Heart left ventricle (tissue), 16 donors: ENCODE measurements at regions not wholly inside any gene's neighbourhood (a gene's known extent, or its start where the extent isn't known, plus 50 kb on each side); places are given as distances from the start of the nearest gene placed in this dataset.

Source experiments
- ATAC-seq, 4 donors: fragments of 200-7000 bp; cut with Tn5 transposase; one replicate each; pipeline ENCODE4 v1.9.1; 2020 to 2022; ENCODE audit warnings: moderate library complexity in 4 of 4, mild to moderate bottlenecking in 3 of 4, moderate number of reproducible peaks in 1 of 4
- DNase-seq, 5 donors: peaks; one replicate each; pipeline ENCODE4 v3.0.0-alpha.2; 2020
- H3K27ac ChIP-seq, 12 donors: fragments of 200-600 bp; sonication (generic) in 4 of 12; one replicate each; pipeline versions ENCODE4 v1.5.0 to v1.8.0; 2016 to 2022; ENCODE audit warnings: mild to moderate bottlenecking in 2 of 12
- H3K27me3 ChIP-seq, 9 donors: fragments of 200-600 bp; sonication (generic) in 2 of 9; one replicate each; pipeline versions ENCODE4 v1.5.1 to v1.8.0; 2016 to 2022; ENCODE audit warnings: mild to moderate bottlenecking in 3 of 9
- H3K36me3 ChIP-seq, 9 donors: fragments of 200-600 bp; sonication (generic) in 2 of 9; one replicate each; pipeline versions ENCODE4 v1.5.0 to v1.8.0; 2018 to 2022; ENCODE audit warnings: mild to moderate bottlenecking in 2 of 9
- H3K4me1 ChIP-seq, 12 donors: fragments of 200-600 bp; sonication (generic) in 4 of 12; one replicate each; pipeline versions ENCODE4 v1.5.0 to v1.8.0; 2016 to 2022; ENCODE audit warnings: mild to moderate bottlenecking in 3 of 12
- H3K4me3 ChIP-seq, 12 donors: fragments of 200-600 bp; sonication (generic) in 4 of 12; one replicate each; pipeline versions ENCODE4 v1.5.0 to v1.8.0; 2017 to 2022; ENCODE audit warnings: mild to moderate bottlenecking in 9 of 12, moderate library complexity in 4 of 12
- H3K9me3 ChIP-seq, 12 donors: fragments of 200-600 bp; sonication (generic) in 4 of 12; one replicate each; pipeline versions ENCODE4 v1.5.0 to v1.8.0; 2016 to 2022; ENCODE audit warnings: mild to moderate bottlenecking in 1 of 12
- POLR2A ChIP-seq, 2 donors: fragments of 450-650 bp; IDR thresholded peaks; one replicate each; pipeline ENCODE4 v1.6.1; 2017; ENCODE audit warnings: antibody characterized with exemption in 2 of 2, mild to moderate bottlenecking in 2 of 2, moderate library complexity in 2 of 2
- WGBS, 4 donors: extraction: QIAGEN DNeasy Blood & Tissue Kit in 2 of 4; methylation state at CpG; one replicate each; pipeline versions ENCODE4 v1.1.5 to v1.1.7; 2013 to 2018; 5-methylcytosine and 5-hydroxymethylcytosine counted together
- intact Hi-C, 10 donors: fragments of 100-400 bp; cut with DNase I; formaldehyde crosslinking; loops; one replicate each; pipeline versions ENCODE4 v1.11.1 to v1.14.2; 2022
- TF ChIP-seq, protein P1 (sequence below), 12 donors: fragments of 200-600 bp; sonication (generic) in 4 of 12; IDR thresholded peaks; one replicate each; pipeline versions ENCODE4 v1.5.0 to v1.8.0; 2018 to 2022; ENCODE audit warnings: antibody characterized with exemption in 12 of 12, mild to moderate bottlenecking in 5 of 12
- donor health status: ischemic (EF 13 %, LVEDD 7.1; RV severe dilation, severe dysfunction).
- donor health status: healthy with polysubstance abuse.
- donor health status: DM: no; HTN: yes; CAD: no.
- donor health status: DM: no; HTN: no; CAD: no.
- donor health status: ischemic (EF 25% LVEDD 6.9; RV normal size, moderate dysfunction).
- donor health status: ischemic (EF 25% LVEDD 5.7; RV mildly dilated, moderate dysfunction).
- donor health status: healthy.
- donor health status: DM: yes; HTN: yes; CAD: no.
- donor health status: ischemic (EF 35%, LVEDD 5.7; RV mildly dilated, moderate dysfunction).
- donor health status: nonischemic (EF 11% LVEDD 7.7; RV severe dilation, severe dysfunction).
- donor health status: DM: yes; HTN: yes; CAD: no.
- donor health status: PGD.
- donor health status: ischemic (EF 29% LVEDD 5.4; RV normal size, mild dysfunction).
- donor health status: nonischemic (EF 23%, LVEDD 6.1; RV moderate dilation, normal function).

DNA sequence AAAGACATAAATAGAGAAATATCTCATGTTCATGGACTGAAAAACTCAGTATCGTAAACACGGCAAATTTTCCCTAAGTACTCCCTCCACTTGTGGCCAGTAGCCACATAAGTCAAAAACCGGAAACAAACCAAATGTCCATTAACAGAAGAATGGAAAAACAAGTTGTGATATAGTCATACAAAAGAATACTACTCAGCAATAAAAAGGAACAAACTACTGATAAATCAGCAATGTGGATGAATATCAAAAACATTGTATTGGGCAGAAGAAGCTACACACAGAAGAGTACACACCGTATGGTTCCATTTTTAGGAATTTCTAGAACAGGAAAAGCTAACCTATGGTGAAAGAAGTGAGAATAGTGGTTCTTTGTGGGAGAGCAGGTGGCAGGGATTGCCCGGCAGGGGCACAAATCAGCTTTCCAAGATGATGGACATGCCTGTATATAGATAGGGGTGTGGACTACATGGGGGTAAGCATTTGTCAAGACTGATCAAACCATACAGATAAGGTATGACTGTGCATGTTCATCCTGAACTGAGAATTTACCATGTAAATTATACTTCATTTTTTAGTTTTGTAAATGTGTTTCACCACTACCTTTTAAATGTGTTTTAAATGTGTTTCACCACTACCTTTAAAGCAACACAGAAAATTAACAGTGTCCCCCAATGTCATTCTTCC lies 172.8 kb upstream of the CDH5 start:
- DNase-seq (no peak), ATAC-seq (no peak)
- no peak overlapping the region for H3K27ac ChIP-seq
- intact Hi-C loops: no loop called here
- peaks cover 0 to 14% (median 0%) of the 10 kb centered on the region in 12 donors for H3K4me1 ChIP-seq
- no peaks in the 10 kb centered on the region for H3K9me3 ChIP-seq
- no peaks in the 10 kb centered on the region for H3K36me3 ChIP-seq
- H3K27me3 ChIP-seq: no peaks in the 10 kb centered on the region
- no peak overlapping the region for H3K4me3 ChIP-seq
- no peak for TF ChIP-seq POLR2A (IDR thresholded peaks at IDR 0.05)
- TF ChIP-seq, protein P1, sequence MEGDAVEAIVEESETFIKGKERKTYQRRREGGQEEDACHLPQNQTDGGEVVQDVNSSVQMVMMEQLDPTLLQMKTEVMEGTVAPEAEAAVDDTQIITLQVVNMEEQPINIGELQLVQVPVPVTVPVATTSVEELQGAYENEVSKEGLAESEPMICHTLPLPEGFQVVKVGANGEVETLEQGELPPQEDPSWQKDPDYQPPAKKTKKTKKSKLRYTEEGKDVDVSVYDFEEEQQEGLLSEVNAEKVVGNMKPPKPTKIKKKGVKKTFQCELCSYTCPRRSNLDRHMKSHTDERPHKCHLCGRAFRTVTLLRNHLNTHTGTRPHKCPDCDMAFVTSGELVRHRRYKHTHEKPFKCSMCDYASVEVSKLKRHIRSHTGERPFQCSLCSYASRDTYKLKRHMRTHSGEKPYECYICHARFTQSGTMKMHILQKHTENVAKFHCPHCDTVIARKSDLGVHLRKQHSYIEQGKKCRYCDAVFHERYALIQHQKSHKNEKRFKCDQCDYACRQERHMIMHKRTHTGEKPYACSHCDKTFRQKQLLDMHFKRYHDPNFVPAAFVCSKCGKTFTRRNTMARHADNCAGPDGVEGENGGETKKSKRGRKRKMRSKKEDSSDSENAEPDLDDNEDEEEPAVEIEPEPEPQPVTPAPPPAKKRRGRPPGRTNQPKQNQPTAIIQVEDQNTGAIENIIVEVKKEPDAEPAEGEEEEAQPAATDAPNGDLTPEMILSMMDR (IDR thresholded peaks at IDR 0.05): no peak
- WGBS, 4 donors: 82 to 89% (median 87%) methylated on average over 5 of the region's 5 CpGs

DNA sequence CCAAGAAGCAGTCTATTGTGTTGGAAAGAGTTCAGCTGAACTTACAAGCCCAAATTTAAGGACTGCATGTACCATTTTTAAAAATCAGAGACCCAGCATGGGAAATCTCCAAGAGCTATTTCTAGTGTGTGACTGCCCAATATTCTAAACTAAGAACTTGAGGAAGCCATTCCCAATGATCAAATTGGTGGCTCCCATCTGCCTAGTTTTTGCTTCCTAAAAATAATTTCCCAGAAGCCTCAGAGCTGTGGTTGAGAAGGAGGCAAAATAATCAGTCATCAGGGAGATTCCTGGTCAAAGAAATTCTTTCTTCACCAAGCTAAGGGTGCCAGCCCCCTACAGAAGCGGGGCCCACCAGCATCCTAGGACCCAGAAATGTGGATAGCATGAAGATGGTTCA lies 176.1 kb upstream of the CDH5 start:
- no peak overlapping the region for H3K4me3 ChIP-seq
- H3K27me3 ChIP-seq: no peaks in the 10 kb centered on the region
- TF ChIP-seq, protein P1 (IDR thresholded peaks at IDR 0.05): no peak
- TF ChIP-seq POLR2A (IDR thresholded peaks at IDR 0.05): no peak
- intact Hi-C loops: no loop called here
- ATAC-seq (no peak), DNase-seq (no peak)
- H3K4me1 ChIP-seq: peaks cover 0 to 15% (median 0%) of the 10 kb centered on the region in 12 donors
- H3K36me3 ChIP-seq: no peaks in the 10 kb centered on the region
- H3K9me3 ChIP-seq: no peaks in the 10 kb centered on the region
- no peak overlapping the region for H3K27ac ChIP-seq
- 92 to 100% (median 97%) methylated on average over 1 of the region's 1 CpG for WGBS, 4 donors

DNA sequence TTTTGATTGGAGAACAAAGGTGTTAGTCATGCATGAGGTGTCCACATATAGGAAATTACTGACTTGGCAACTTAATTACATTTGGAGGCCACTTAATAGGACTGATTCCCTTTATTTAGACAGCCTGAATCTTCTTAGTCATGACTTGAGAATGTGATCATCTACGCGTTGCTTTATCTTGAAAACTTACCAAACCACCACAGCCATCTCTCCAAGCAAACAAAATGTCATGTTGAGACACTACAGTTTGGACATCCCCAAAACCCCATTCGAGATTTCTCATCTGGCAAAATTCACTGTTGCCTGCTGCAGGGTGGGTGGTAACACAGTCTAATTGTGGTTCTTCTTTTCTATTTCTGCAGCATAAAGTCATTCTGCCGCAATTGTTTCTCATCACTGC lies 176.5 kb upstream of the CDH5 start:
- ATAC-seq (peak in 1 of 4 donors; percentile 32), DNase-seq (no peak)
- intact Hi-C loops: no loop called here
- Histone ChIP-seq H3K27me3 (no peaks in the 10 kb centered on the region), H3K4me3 (no peak overlapping the region), H3K36me3 (no peaks in the 10 kb centered on the region), H3K4me1 (peaks cover 0 to 15% (median 0%) of the 10 kb centered on the region in 12 donors), H3K9me3 (no peaks in the 10 kb centered on the region), H3K27ac (peak overlapping the region in 1 of 12 donors; percentile 52)
- WGBS, 4 donors: 75 to 93% (median 80%) methylated on average over 4 of the region's 4 CpGs
- TF ChIP-seq POLR2A (IDR thresholded peaks at IDR 0.05): no peak
- TF ChIP-seq, protein P1 (IDR thresholded peaks at IDR 0.05): no peak

DNA sequence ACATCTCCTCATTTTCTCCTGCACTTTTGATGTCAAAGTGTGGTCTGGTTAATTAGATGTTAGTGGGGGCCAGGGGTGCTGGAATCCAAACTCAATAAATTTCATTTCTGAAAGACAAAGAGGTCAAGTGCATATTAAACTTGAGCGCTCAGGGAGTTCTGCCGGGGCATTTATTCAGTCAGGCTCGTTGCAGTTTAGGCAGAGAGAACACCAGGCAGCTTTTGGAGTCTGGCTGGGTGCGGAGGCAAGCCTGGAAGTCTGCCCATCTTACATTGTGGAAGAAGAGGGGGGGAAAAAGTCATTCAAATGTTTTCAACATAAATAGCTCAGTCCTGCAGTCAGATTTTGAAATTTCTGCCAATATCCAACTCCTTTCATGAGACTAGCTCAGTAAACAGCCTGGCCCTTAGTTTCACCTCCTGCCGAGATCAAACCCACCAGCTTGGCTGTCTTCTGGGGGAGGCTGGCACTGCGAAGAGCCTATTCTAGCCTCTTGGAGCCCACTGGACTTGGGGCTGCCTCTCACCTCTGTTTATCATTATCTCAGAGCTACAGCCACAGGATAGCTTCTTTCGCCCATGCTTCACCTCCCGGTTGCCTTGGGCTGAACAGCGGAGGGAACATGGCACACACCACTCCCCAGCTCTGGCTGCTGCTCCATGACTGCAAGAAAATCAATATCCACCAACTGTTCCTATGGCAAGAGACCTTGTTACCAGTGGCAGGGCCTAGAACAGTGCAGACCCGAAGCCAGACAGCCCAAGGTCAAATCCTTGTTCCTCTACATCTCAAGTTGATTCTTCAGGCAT lies 177.4 kb upstream of the CDH5 start:
- intact Hi-C loops: no loop called here
- ATAC-seq (no peak), DNase-seq (peak in 1 of 5 donors; percentile 27)
- H3K9me3 ChIP-seq: no peaks in the 10 kb centered on the region
- no peaks in the 10 kb centered on the region for H3K36me3 ChIP-seq
- H3K27me3 ChIP-seq: no peaks in the 10 kb centered on the region
- H3K4me3 ChIP-seq: no peak overlapping the region
- peaks cover 0 to 15% (median 0%) of the 10 kb centered on the region in 12 donors for H3K4me1 ChIP-seq
- H3K27ac ChIP-seq: peak overlapping the region in 3 of 12 donors; percentile 23 to 54 (median 52)
- 74 to 80% (median 76%) methylated on average over 10 of the region's 10 CpGs for WGBS, 4 donors
- TF ChIP-seq POLR2A (IDR thresholded peaks at IDR 0.05): no peak
- TF ChIP-seq, protein P1 (IDR thresholded peaks at IDR 0.05): no peak
